ENCODE measurements at regions not wholly inside any gene's neighbourhood (a gene's known extent, or its start where the extent isn't known, plus 50 kb on each side); places are given as distances from the start of the nearest gene placed in this dataset.

DNA sequence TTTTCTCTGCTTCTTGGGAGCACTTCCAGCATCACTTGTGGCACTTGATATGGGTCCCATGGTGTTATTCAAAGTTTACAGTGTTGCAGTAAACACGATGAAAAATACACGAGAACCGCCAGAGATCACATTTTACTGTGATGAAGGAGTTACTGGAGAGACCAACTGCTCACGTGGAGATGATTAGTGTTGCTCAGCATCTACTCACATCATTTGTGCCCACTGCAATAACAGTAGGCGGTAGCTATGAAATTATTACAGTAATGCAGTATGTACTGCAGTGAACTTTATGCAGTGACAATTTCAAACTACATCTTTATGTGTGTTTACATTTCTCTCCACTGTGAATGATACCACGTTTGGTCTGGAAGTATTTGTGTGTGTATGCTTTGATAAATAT lies 93.5 kb downstream of the SLC4A3 start:
- TF ChIP-seq, protein P1, sequence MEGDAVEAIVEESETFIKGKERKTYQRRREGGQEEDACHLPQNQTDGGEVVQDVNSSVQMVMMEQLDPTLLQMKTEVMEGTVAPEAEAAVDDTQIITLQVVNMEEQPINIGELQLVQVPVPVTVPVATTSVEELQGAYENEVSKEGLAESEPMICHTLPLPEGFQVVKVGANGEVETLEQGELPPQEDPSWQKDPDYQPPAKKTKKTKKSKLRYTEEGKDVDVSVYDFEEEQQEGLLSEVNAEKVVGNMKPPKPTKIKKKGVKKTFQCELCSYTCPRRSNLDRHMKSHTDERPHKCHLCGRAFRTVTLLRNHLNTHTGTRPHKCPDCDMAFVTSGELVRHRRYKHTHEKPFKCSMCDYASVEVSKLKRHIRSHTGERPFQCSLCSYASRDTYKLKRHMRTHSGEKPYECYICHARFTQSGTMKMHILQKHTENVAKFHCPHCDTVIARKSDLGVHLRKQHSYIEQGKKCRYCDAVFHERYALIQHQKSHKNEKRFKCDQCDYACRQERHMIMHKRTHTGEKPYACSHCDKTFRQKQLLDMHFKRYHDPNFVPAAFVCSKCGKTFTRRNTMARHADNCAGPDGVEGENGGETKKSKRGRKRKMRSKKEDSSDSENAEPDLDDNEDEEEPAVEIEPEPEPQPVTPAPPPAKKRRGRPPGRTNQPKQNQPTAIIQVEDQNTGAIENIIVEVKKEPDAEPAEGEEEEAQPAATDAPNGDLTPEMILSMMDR (conservative IDR thresholded peaks at IDR 0.05), result no peak
- no peak for DNase-seq (ENCODE audit: extremely low spot score, unreplicated experiment)
- Mint-ChIP-seq H3K27ac (no peak overlapping the region), H3K27me3 (peaks cover under 1% of the 10 kb centered on the region), H3K9me3 (no peaks in the 10 kb centered on the region), H3K4me3 (no peak overlapping the region), H3K36me3 (no peaks in the 10 kb centered on the region), H3K4me1 (ENCODE audit: unreplicated experiment) (peaks cover 15% of the 10 kb centered on the region)

DNA sequence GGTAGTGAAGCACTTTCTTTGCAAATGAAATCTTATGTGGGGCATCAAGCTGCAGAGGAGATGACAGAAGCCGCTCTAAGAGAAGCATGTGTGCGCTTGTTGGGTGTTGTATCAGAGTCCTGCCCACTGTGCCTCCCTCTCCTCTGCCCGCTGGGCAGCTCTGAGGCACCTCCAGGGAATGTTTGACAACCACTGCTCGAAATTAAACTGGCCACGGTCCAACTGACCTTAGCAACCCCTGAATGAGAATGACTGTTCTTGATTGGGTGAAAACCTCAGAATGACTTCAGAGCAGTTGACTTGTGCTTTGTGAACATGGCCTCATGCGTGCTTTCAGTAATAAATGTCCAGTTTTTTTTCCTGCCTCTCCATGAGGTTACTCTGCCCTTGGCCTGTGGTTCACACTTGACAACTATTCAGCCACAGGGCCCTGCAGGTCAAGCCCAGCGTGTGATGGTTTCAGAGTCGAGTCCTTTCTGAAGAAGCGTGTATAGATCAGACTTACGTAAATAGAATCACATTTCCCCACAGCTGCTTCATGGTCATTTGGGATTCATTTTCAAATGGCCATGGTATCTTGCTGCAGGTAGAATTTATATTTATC lies 94.9 kb downstream of the SLC4A3 start:
- no peaks in the 10 kb centered on the region for H3K9me3 Mint-ChIP-seq
- TF ChIP-seq, protein P1 (conservative IDR thresholded peaks at IDR 0.05), result no peak
- H3K4me3 Mint-ChIP-seq, result no peak overlapping the region
- peaks cover 15% of the 10 kb centered on the region for H3K4me1 Mint-ChIP-seq (ENCODE audit: unreplicated experiment)
- H3K27me3 Mint-ChIP-seq, result peaks cover 7% of the 10 kb centered on the region
- no peak overlapping the region for H3K27ac Mint-ChIP-seq
- no peaks in the 10 kb centered on the region for H3K36me3 Mint-ChIP-seq
- no peak for DNase-seq (ENCODE audit: extremely low spot score, unreplicated experiment)

- TF ChIP-seq, protein P1 (conservative IDR thresholded peaks at IDR 0.05), result no peak
- H3K27me3 Mint-ChIP-seq, result peaks cover 10% of the 10 kb centered on the region
- H3K27ac Mint-ChIP-seq, result no peak overlapping the region
- H3K4me3 Mint-ChIP-seq, result no peak overlapping the region
- H3K36me3 Mint-ChIP-seq, result no peaks in the 10 kb centered on the region
- H3K4me1 Mint-ChIP-seq (ENCODE audit: unreplicated experiment), result peaks cover 15% of the 10 kb centered on the region
- no peaks in the 10 kb centered on the region for H3K9me3 Mint-ChIP-seq
- DNase-seq (ENCODE audit: extremely low spot score, unreplicated experiment), result no peak
Observed at GRCh38 chr2:219723311-219723710, 95.9 kb downstream of the SLC4A3 start.

GRCh38 chr2:219724628-219725027 lies 97.2 kb downstream of the SLC4A3 start:
- Mint-ChIP-seq H3K4me1 (ENCODE audit: unreplicated experiment) (peaks cover 24% of the 10 kb centered on the region), H3K27me3 (peaks cover 10% of the 10 kb centered on the region), H3K27ac (no peak overlapping the region), H3K4me3 (no peak overlapping the region), H3K36me3 (no peaks in the 10 kb centered on the region), H3K9me3 (no peaks in the 10 kb centered on the region)
- TF ChIP-seq, protein P1 (conservative IDR thresholded peaks at IDR 0.05), result no peak
- no peak for DNase-seq (ENCODE audit: extremely low spot score, unreplicated experiment)

DNA sequence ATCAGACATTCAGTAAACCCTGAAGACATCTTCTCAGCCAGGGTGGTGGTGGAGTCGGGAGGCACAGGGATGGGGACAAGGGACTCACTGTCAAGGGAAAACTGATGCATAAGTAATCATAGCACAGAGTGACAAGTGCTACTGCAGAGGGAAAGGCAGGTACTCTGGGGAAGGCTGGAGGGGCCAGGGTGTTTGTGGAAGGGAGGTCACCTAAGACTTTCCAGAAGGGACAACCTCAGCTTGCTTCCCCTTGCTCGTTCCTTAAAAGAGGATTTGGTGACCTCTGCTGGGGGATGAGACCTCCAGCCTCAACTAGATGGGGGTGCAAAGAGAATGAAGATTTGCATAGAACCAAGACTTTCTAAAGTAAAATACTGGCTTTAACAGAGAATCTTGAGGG lies 99.5 kb downstream of the SLC4A3 start:
- no peaks in the 10 kb centered on the region for H3K9me3 Mint-ChIP-seq
- DNase-seq (ENCODE audit: extremely low spot score, unreplicated experiment), result no peak
- H3K4me1 Mint-ChIP-seq (ENCODE audit: unreplicated experiment), result peaks cover 24% of the 10 kb centered on the region
- TF ChIP-seq, protein P1 (conservative IDR thresholded peaks at IDR 0.05), result peak; percentile 21
- peaks cover 10% of the 10 kb centered on the region for H3K27me3 Mint-ChIP-seq
- no peak overlapping the region for H3K4me3 Mint-ChIP-seq
- no peak overlapping the region for H3K27ac Mint-ChIP-seq
- H3K36me3 Mint-ChIP-seq, result no peaks in the 10 kb centered on the region
